Daoy (cell line): ENCODE measurements at regions not wholly inside any gene's neighbourhood (a gene's known extent, or its start where the extent isn't known, plus 50 kb on each side); places are given as distances from the start of the nearest gene placed in this dataset.

Source experiments
- DNase-seq: peaks from one replicate; pipeline ENCODE4 v3.0.0-alpha.2; 2015; ENCODE audit warnings: low read depth

- DNase-seq, result no peak
These were observed 169.2 kb upstream of the SPATS2L start for GRCh38 chr2:200137271-200137670.

GRCh38 chr2:200137691-200138090 lies 168.8 kb upstream of the SPATS2L start:
- no peak for DNase-seq

GRCh38 chr2:200138391-200139124 lies 167.9 kb upstream of the SPATS2L start:
- DNase-seq, result no peak

- DNase-seq, result no peak
These were observed 161.9 kb upstream of the SPATS2L start for GRCh38 chr2:200144571-200144970.

GRCh38 chr2:200146501-200146900 lies 160.0 kb upstream of the SPATS2L start:
- no peak for DNase-seq

- DNase-seq, result no peak
These were observed 159.1 kb upstream of the SPATS2L start for GRCh38 chr2:200147371-200147770.

GRCh38 chr2:200148366-200148765 lies 158.1 kb upstream of the SPATS2L start:
- no peak for DNase-seq

GRCh38 chr2:200150411-200151086 lies 155.9 kb upstream of the SPATS2L start:
- no peak for DNase-seq

GRCh38 chr2:200155652-200156051 lies 150.8 kb upstream of the SPATS2L start:
- no peak for DNase-seq

GRCh38 chr2:200156166-200156835 lies 150.2 kb upstream of the SPATS2L start:
- peak; percentile 84 for DNase-seq

GRCh38 chr2:200158647-200159356 lies 147.7 kb upstream of the SPATS2L start:
- DNase-seq, result no peak

GRCh38 chr2:200159357-200159707 lies 147.2 kb upstream of the SPATS2L start:
- no peak for DNase-seq

- DNase-seq, result peak; percentile 51
These were observed 146.4 kb upstream of the SPATS2L start for GRCh38 chr2:200159829-200160781.

- no peak for DNase-seq
These were observed 145.0 kb upstream of the SPATS2L start for GRCh38 chr2:200161458-200161857.

- no peak for DNase-seq
These were observed 140.8 kb upstream of the SPATS2L start for GRCh38 chr2:200165687-200166086.

- DNase-seq, result no peak
These were observed 137.6 kb upstream of the SPATS2L start for GRCh38 chr2:200168641-200169555.

- no peak for DNase-seq
These were observed 136.3 kb upstream of the SPATS2L start for GRCh38 chr2:200170221-200170620.

GRCh38 chr2:200171731-200172482 lies 134.6 kb upstream of the SPATS2L start:
- no peak for DNase-seq

GRCh38 chr2:200172521-200172920 lies 134.0 kb upstream of the SPATS2L start:
- no peak for DNase-seq
